CD8-positive, alpha-beta memory T cell (primary cell): ENCODE measurements at regions not wholly inside any gene's neighbourhood (a gene's known extent, or its start where the extent isn't known, plus 50 kb on each side); places are given as distances from the start of the nearest gene placed in this dataset.

Source experiments
- CTCF ChIA-PET: fragments of 350-600 bp; sonication (Branson Sonifier 250); formaldehyde crosslinking; loops from one replicate; lab custom pipeline; 2021; ENCODE audit warnings: antibody characterized with exemption; lab: Charles Lee
- POLR2A ChIA-PET: fragments of 350-600 bp; sonication (Branson Sonifier 250); formaldehyde crosslinking; loops from one replicate; lab custom pipeline; 2021; ENCODE audit warnings: antibody characterized with exemption; lab: Charles Lee
- DNase-seq, 5 donors: peaks; one replicate each; pipeline versions ENCODE4 v3.0.0 to v3.0.0-alpha.2; 2020 to 2022; ENCODE audit warnings: mixed read lengths in 1 of 5
- H3K27ac ChIP-seq: one replicate; pipeline ENCODE4 v1.7.0; 2013; ENCODE audit warnings: low read depth, mild to moderate bottlenecking, low read length, moderate library complexity
- H3K27me3 ChIP-seq: 2 replicates; pipeline ENCODE4 v1.7.0; 2013; ENCODE audit warnings: low read length, mild to moderate bottlenecking; ENCODE audit not compliant: insufficient read depth, poor library complexity, severe bottlenecking
- H3K36me3 ChIP-seq: 2 replicates; pipeline ENCODE4 v1.7.0; 2013; ENCODE audit warnings: mild to moderate bottlenecking, low read length, moderate library complexity; ENCODE audit not compliant: insufficient read depth
- H3K4me1 ChIP-seq: 2 replicates; pipeline ENCODE4 v1.7.0; 2013; ENCODE audit warnings: mild to moderate bottlenecking, low read length, moderate library complexity; ENCODE audit not compliant: insufficient read depth
- H3K4me3 ChIP-seq: 2 replicates; pipeline ENCODE4 v1.7.0; 2013; ENCODE audit warnings: mild to moderate bottlenecking, low read length
- H3K9me3 ChIP-seq: 2 replicates; pipeline ENCODE4 v1.7.0; 2013; ENCODE audit warnings: mild to moderate bottlenecking, low read length
- H3K27ac Mint-ChIP-seq, 8 donors: one replicate each; pipeline ENCODE4 v1.8.0; 2020 to 2021; ENCODE audit warnings: mixed read lengths in 8 of 8, mild to moderate bottlenecking in 6 of 8, inconsistent platforms in 3 of 8, moderate library complexity in 3 of 8
- H3K27me3 Mint-ChIP-seq, 2 donors: one replicate each; pipeline ENCODE4 v1.8.0; 2020 to 2021; ENCODE audit warnings: mixed read lengths in 2 of 2, mild to moderate bottlenecking in 1 of 2, moderate library complexity in 1 of 2
- H3K36me3 Mint-ChIP-seq, 3 donors: one replicate each; pipeline ENCODE4 v1.8.0; 2020 to 2021; ENCODE audit warnings: mixed read lengths in 3 of 3, inconsistent platforms in 1 of 3, mild to moderate bottlenecking in 1 of 3
- H3K4me1 Mint-ChIP-seq, 3 donors: one replicate each; pipeline ENCODE4 v1.8.0; 2020 to 2021; ENCODE audit warnings: mixed read lengths in 3 of 3, inconsistent platforms in 1 of 3, mild to moderate bottlenecking in 1 of 3
- H3K4me3 Mint-ChIP-seq, 7 donors: one replicate each; pipeline ENCODE4 v1.8.0; 2020 to 2021; ENCODE audit warnings: mixed read lengths in 7 of 7, mild to moderate bottlenecking in 6 of 7, moderate library complexity in 4 of 7, inconsistent platforms in 2 of 7
- H3K9me3 Mint-ChIP-seq, 5 donors: one replicate each; pipeline ENCODE4 v1.8.0; 2020 to 2022; ENCODE audit warnings: mixed read lengths in 5 of 5, mild to moderate bottlenecking in 3 of 5, moderate library complexity in 2 of 5, inconsistent platforms in 1 of 5

DNA sequence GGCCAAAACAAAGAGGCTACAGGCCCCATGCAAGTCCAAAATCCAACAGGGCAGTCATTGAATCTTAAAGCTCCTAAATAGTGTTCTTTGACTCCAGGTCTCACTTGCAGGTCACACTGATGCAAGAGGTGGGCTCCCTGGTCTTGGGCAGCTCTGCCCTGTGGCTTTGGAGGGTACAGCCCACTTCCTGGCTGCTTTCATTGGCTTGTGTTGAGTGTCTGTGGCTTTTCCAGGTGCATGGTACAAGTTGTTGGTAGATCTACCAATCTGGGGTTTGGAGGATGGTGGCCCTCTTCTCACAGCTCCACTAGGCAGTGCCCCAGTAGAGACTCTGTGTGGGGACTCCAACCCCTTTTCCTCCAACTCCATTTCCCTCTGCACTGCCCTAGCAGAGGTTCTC, 115.8 kb upstream of the ALKAL2 start:
- Histone ChIP-seq H3K27ac (no peak overlapping the region), H3K36me3 (no peaks in the 10 kb centered on the region), H3K4me1 (no peaks in the 10 kb centered on the region), H3K9me3 (no peaks in the 10 kb centered on the region), H3K4me3 (no peak overlapping the region), H3K27me3 (no peaks in the 10 kb centered on the region)
- ChIA-PET POLR2A (no interaction called here), CTCF (no interaction called here)
- Mint-ChIP-seq H3K4me1 (no peaks in the 10 kb centered on the region), H3K36me3 (peaks cover 0 to 23% (median 0%) of the 10 kb centered on the region in 3 donors), H3K27ac (no peak overlapping the region), H3K9me3 (peaks cover 11 to 20% (median 13%) of the 10 kb centered on the region in 5 donors), H3K27me3 (peaks cover 0 to 1% of the 10 kb centered on the region in 2 donors), H3K4me3 (no peak overlapping the region)
- no peak for DNase-seq

DNA sequence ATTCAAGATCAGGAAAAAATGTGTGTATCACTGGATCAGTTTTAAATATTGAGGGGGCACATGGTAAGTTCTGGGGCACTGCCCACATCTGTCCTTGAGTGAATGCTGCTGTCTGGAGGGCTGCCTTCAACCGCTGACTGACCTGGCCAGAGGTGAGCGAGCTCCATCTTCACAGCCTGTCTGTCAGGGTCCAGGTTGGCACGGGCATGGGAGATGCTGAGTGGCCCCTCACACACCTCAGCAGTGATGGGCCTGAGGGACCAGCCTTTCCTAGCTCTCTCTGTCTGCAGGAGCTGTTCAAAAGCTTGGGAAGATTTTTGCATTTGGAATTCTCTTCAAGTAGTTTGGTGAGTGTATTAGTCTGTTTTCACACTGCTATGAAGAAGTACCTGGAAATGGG, 114.8 kb upstream of the ALKAL2 start:
- no peaks in the 10 kb centered on the region for H3K27me3 ChIP-seq
- H3K4me3 ChIP-seq = no peak overlapping the region
- no peak overlapping the region for H3K27ac ChIP-seq
- Mint-ChIP-seq H3K4me3 (no peak overlapping the region), H3K36me3 (peaks cover 0 to 23% (median 0%) of the 10 kb centered on the region in 3 donors), H3K27me3 (peaks cover 0 to 1% of the 10 kb centered on the region in 2 donors), H3K4me1 (no peaks in the 10 kb centered on the region), H3K9me3 (peaks cover 11 to 20% (median 13%) of the 10 kb centered on the region in 5 donors), H3K27ac (peak overlapping the region in 2 of 8 donors; percentile 19 to 47)
- no peaks in the 10 kb centered on the region for H3K36me3 ChIP-seq
- ChIA-PET POLR2A (no interaction called here), CTCF (no interaction called here)
- H3K9me3 ChIP-seq = no peaks in the 10 kb centered on the region
- no peak for DNase-seq
- H3K4me1 ChIP-seq = no peaks in the 10 kb centered on the region

DNA sequence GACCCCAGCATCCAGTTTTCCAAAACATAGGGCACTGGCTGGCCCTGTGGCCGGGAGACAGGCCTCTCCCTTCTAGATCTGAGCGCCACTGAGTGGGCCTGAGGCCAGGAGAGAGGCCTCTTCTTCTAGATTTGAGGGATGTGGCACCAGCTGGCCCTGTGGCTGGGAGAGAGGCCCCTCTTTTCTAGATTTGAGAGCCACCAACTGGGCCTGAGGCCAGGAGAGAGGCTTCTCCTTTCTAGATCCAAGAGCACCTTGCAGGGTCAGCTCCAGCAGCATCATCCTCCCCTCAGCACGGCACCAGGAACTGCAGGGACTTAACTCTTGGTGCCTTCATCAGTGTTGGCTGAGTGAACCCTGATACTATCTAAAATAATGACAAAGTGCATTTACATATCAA, 114.3 kb upstream of the ALKAL2 start:
- Histone ChIP-seq H3K9me3 (no peaks in the 10 kb centered on the region), H3K4me1 (no peaks in the 10 kb centered on the region), H3K4me3 (no peak overlapping the region), H3K27me3 (no peaks in the 10 kb centered on the region), H3K27ac (no peak overlapping the region), H3K36me3 (no peaks in the 10 kb centered on the region)
- no peak for DNase-seq
- no peak overlapping the region for H3K4me3 Mint-ChIP-seq
- H3K4me1 Mint-ChIP-seq = no peaks in the 10 kb centered on the region
- H3K27me3 Mint-ChIP-seq = peaks cover 0 to 1% of the 10 kb centered on the region in 2 donors
- peaks cover 0 to 23% (median 0%) of the 10 kb centered on the region in 3 donors for H3K36me3 Mint-ChIP-seq
- peaks cover 11 to 20% (median 13%) of the 10 kb centered on the region in 5 donors for H3K9me3 Mint-ChIP-seq
- POLR2A ChIA-PET = no interaction called here
- no peak overlapping the region for H3K27ac Mint-ChIP-seq
- CTCF ChIA-PET = no interaction called here

DNA sequence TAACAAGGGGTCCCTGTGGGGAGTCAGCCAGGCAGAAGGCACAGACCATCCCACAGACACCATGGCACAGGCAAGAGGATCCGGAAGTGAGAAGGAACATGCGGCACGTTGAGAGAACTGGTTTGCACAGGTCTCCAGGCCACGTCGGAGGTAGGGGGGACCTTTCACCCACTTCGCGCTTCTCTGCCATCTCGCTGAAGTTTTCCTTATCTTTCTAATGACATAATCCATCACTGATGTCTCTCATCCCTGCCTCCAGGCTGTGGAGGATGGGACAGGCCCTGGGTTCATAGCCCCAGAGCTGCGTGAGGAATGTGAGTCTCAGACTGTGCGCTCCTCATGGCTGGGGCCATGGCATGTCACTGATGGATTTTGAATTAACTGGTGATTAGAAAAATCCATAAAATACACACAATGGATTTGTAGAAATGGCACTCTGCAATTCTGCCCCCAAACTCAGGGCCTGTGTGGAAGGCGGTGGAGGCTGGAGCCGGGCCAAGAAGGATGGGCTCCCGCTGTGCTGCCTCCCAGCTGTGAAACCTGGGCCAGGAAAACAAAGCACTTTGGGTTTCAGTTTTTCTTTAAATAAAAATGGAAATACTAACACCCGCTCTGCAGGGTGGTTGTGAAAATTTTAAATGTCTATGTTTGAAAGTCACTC, 113.3 kb upstream of the ALKAL2 start:
- Histone ChIP-seq H3K4me3 (no peak overlapping the region), H3K27ac (no peak overlapping the region), H3K36me3 (no peaks in the 10 kb centered on the region), H3K4me1 (no peaks in the 10 kb centered on the region), H3K9me3 (no peaks in the 10 kb centered on the region), H3K27me3 (no peaks in the 10 kb centered on the region)
- Mint-ChIP-seq H3K9me3 (peaks cover 11 to 20% (median 13%) of the 10 kb centered on the region in 5 donors), H3K4me1 (no peaks in the 10 kb centered on the region), H3K36me3 (peaks cover 0 to 23% (median 0%) of the 10 kb centered on the region in 3 donors), H3K27me3 (peaks cover 0 to 1% of the 10 kb centered on the region in 2 donors), H3K27ac (no peak overlapping the region), H3K4me3 (no peak overlapping the region)
- DNase-seq = no peak
- ChIA-PET CTCF (no interaction called here), POLR2A (no interaction called here)

DNA sequence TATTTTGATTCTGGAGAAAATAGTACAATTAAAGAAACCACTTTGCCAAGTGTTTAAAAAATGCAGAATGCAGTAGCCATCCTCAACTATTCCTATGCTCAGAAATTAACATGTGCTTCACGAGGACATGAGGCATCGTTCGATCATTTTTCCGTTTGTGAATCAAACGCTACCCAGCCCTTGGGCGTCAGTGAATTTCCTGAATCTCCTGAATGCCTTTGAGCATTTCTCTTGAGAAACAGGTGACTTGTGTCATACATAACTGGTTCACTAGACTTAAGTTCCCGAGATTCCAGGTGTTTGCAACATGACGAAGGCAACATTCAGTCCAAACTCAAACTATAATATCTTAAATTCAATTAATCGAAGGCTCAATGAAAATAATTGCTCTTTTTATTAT, 110.0 kb upstream of the ALKAL2 start:
- Histone ChIP-seq H3K27ac (no peak overlapping the region), H3K4me1 (no peaks in the 10 kb centered on the region), H3K36me3 (no peaks in the 10 kb centered on the region), H3K27me3 (no peaks in the 10 kb centered on the region), H3K4me3 (no peak overlapping the region), H3K9me3 (no peaks in the 10 kb centered on the region)
- H3K27ac Mint-ChIP-seq = no peak overlapping the region
- H3K36me3 Mint-ChIP-seq = peaks cover 0 to 3% (median 0%) of the 10 kb centered on the region in 3 donors
- H3K4me1 Mint-ChIP-seq = peaks cover 15 to 17% (median 16%) of the 10 kb centered on the region in 3 donors
- peaks cover 0 to 2% (median under 1%) of the 10 kb centered on the region in 5 donors for H3K9me3 Mint-ChIP-seq
- no peak for DNase-seq
- POLR2A ChIA-PET = no interaction called here
- H3K27me3 Mint-ChIP-seq = peaks cover 0 to 3% of the 10 kb centered on the region in 2 donors
- H3K4me3 Mint-ChIP-seq = no peak overlapping the region
- CTCF ChIA-PET = no interaction called here

DNA sequence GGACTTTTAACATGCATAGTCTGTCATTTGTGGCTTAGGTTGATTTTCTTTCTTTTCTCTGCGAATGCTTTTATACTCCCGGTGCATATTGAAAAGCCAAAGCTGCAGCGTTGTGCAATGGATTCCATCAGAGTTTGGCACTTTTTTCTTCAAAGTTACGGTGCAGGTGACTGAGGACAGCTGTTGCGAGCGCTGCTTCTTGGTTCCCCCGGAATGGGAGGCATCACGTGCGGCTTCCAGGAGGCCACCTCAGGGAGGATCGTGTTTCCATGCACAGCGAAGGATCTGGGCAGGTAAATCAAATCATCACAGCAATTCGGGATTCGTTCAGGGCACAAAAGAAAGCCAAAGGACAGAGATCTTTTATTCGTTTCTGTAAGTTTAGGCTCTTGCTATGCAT, 109.6 kb upstream of the ALKAL2 start:
- no peak overlapping the region for H3K4me3 ChIP-seq
- DNase-seq = no peak
- POLR2A ChIA-PET = no interaction called here
- Mint-ChIP-seq H3K4me1 (peaks cover 15 to 21% (median 20%) of the 10 kb centered on the region in 3 donors), H3K9me3 (peaks cover 0 to under 1% (median 0%) of the 10 kb centered on the region in 5 donors), H3K36me3 (peaks cover 0 to 2% (median 0%) of the 10 kb centered on the region in 3 donors), H3K27me3 (peaks cover 0 to 3% of the 10 kb centered on the region in 2 donors), H3K27ac (no peak overlapping the region), H3K4me3 (no peak overlapping the region)
- CTCF ChIA-PET = no interaction called here
- H3K36me3 ChIP-seq = no peaks in the 10 kb centered on the region
- H3K27ac ChIP-seq = no peak overlapping the region
- no peaks in the 10 kb centered on the region for H3K9me3 ChIP-seq
- no peaks in the 10 kb centered on the region for H3K4me1 ChIP-seq
- H3K27me3 ChIP-seq = no peaks in the 10 kb centered on the region

DNA sequence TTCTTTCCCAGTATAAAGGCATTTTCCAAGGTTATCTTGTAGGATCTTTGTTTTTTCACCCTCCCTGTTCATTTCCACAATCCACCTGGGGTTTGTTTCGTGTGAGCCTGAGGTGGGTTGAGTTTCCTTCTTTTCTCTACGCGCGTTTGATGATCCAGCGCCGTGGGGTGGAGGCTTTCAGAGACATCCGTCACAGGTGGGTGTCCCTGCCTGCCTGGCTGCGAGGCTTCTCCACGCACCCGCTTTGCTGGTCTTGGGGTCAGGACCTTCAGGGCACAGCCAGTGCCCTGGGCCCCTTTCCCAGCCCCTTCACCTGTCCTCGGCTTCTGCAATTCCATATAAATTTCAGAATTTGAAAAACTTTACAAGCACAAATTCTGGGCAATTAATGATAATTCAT, 109.0 kb upstream of the ALKAL2 start:
- Histone ChIP-seq H3K27ac (no peak overlapping the region), H3K27me3 (no peaks in the 10 kb centered on the region), H3K36me3 (no peaks in the 10 kb centered on the region), H3K9me3 (no peaks in the 10 kb centered on the region), H3K4me3 (no peak overlapping the region), H3K4me1 (no peaks in the 10 kb centered on the region)
- H3K9me3 Mint-ChIP-seq = no peaks in the 10 kb centered on the region
- ChIA-PET POLR2A (no interaction called here), CTCF (no interaction called here)
- peaks cover 0 to 3% of the 10 kb centered on the region in 2 donors for H3K27me3 Mint-ChIP-seq
- H3K27ac Mint-ChIP-seq = peak overlapping the region in 2 of 8 donors; percentile 33 to 47
- H3K4me3 Mint-ChIP-seq = no peak overlapping the region
- H3K36me3 Mint-ChIP-seq = no peaks in the 10 kb centered on the region
- peaks cover 15 to 23% (median 22%) of the 10 kb centered on the region in 3 donors for H3K4me1 Mint-ChIP-seq
- DNase-seq = no peak

DNA sequence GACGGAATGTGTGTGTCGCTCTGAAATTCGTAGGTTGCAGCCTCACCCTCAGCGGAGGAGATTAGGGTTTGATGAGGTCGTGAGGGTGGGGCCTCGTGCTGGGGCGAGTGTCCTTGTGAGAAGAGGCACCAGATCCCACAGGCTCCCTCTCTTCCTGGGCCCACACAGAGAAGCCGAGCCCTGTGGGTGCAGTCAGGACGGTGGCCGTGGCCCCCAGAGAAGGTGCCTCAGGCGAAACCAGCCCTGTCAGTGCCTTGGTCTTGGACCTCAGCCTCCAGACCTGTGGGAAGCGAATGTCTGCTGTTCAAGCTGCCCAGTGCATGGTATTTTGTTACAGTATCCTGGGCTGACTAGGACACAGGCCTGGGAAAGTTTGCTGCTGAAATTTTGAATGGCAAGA, 108.0 kb upstream of the ALKAL2 start:
- H3K4me3 Mint-ChIP-seq = no peak overlapping the region
- no peaks in the 10 kb centered on the region for H3K27me3 ChIP-seq
- ChIA-PET POLR2A (no interaction called here), CTCF (no interaction called here)
- H3K36me3 ChIP-seq = no peaks in the 10 kb centered on the region
- H3K9me3 Mint-ChIP-seq = no peaks in the 10 kb centered on the region
- peaks cover 0 to 3% of the 10 kb centered on the region in 2 donors for H3K27me3 Mint-ChIP-seq
- no peaks in the 10 kb centered on the region for H3K4me1 ChIP-seq
- no peak for DNase-seq
- H3K27ac Mint-ChIP-seq = peak overlapping the region in 1 of 8 donors; percentile 51
- H3K4me1 Mint-ChIP-seq = peaks cover 16 to 27% (median 23%) of the 10 kb centered on the region in 3 donors
- no peaks in the 10 kb centered on the region for H3K36me3 Mint-ChIP-seq
- no peaks in the 10 kb centered on the region for H3K9me3 ChIP-seq
- no peak overlapping the region for H3K27ac ChIP-seq
- no peak overlapping the region for H3K4me3 ChIP-seq
